Glomerular visceral epithelial cell (primary cell): ENCODE measurements at regions not wholly inside any gene's neighbourhood (a gene's known extent, or its start where the extent isn't known, plus 50 kb on each side); places are given as distances from the start of the nearest gene placed in this dataset.
A peak's percentile ranks its signal among the peaks of the same experiment; 100 is the strongest.

Experiments
- DNase-seq: peaks from one replicate; pipeline ENCODE4 v3.0.0-alpha.2; 2016; ENCODE audit errors: extremely low spot score

DNA sequence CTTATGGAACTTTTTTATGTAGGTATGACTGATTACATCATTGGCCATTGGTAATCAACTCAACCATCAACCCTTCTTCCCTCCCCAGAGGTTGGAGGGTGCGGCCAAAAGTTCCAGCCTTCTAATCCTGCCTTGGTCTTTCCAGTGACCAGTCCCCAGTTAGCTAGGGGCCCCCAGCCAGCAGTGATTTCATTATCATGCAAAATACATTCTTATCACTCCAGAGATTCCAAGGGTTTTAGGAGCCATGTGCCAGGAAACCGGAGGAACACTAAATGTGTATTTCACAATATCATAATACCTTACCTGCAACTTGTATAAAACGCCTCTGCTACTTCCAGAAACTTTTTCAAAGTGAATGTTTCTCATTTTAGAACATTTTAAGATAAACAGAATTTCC, 181.5 kb upstream of the PELI2 start:
- no peak for DNase-seq

DNA sequence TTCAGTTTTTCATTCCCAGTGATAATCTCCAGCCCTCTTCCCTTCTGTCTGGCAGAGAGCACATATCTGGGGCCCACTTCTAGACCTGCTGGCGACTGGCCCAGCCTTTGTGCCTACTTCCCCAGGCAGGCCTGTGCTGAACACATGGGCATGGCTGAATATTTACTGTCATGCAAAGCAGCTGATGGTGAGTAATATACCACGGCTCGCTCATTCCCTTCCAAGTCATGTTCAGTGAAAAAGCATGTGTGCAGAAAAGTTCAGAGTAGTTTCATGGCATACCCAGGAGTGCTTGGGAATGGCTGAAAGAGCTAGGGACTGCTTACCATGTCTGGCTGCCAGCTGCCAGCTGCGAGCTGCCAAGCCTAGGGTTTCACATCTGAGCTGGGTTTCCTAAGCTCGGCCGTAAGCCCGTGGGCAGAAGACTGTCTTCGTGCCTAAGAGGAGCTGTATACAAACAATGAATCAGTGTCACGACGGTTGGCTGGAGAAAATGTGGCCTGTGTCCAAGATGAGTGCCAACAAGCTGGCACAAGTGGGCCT, 179.9 kb upstream of the PELI2 start:
- peak; percentile 60 for DNase-seq

DNA sequence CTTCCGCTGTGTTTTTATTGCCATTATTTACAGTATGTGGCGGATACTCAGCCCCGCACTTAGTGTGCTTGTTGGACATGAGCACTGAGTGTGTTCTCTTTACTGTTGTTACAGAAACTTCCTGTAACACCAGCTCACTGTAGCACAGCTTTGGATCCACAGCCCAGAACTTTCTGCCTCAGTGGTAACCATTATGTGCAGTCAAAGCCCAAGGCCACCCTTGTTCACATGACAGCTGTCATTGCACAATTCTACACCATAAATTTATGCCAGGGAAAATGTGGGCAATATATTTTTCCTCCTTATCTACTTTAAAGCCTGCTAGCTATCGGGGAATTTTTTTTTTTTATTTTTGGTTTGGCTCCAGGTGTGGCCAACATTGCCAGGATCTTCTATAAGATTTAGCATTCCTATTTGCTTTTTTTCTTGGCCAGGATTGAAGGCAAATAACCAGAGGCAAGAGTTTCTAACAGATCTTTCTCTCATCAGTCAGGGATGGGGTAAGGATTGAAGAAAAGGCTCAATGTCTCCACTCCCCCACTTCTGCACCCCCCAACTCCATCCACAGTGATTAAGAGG, 176.0 kb upstream of the PELI2 start:
- no peak for DNase-seq

GRCh38 chr14:55942826-55943225, 175.4 kb upstream of the PELI2 start:
- no peak for DNase-seq

GRCh38 chr14:55944757-55945156, 173.5 kb upstream of the PELI2 start:
- no peak for DNase-seq

- no peak for DNase-seq
Measured at GRCh38 chr14:55946231-55946630, 172.0 kb upstream of the PELI2 start.

GRCh38 chr14:55948399-55948798, 169.8 kb upstream of the PELI2 start:
- DNase-seq, result no peak

DNA sequence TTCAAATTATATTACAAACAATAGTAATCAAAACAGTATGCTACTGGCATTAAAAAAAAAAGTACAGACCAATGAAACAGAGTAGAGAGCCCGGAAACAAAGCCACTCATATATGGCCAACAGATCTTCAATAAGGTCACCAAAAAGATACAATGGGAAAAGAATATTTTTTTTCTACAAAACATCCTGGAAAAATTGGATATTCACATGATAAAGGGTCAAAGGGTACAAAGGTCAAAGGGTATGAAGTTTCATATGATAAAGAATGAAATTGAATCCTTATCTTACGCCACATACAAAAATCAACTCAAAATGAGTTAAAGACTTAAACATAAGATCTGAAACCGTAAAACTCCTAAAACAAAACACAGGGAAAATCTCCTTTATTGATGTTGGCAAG, 168.5 kb upstream of the PELI2 start:
- no peak for DNase-seq

DNA sequence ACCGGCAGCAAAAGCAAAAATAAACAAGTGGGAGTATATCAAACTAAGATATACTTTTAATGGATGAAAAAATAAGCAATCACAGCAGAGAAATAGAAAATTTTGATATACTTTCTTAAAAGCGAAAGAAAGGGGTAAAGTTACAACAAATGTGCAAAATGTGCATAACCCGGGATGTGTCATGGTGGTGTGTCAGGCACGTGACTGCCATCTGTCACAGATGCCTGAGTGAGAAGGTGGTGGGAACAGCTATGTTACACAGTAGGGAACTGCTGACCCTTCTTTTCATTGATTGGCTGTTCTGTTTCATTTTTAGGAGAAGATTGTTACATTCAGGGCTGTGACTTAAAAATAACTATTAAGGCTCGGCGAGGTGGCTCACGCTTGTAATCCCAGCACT, 168.1 kb upstream of the PELI2 start:
- DNase-seq, result no peak

DNA sequence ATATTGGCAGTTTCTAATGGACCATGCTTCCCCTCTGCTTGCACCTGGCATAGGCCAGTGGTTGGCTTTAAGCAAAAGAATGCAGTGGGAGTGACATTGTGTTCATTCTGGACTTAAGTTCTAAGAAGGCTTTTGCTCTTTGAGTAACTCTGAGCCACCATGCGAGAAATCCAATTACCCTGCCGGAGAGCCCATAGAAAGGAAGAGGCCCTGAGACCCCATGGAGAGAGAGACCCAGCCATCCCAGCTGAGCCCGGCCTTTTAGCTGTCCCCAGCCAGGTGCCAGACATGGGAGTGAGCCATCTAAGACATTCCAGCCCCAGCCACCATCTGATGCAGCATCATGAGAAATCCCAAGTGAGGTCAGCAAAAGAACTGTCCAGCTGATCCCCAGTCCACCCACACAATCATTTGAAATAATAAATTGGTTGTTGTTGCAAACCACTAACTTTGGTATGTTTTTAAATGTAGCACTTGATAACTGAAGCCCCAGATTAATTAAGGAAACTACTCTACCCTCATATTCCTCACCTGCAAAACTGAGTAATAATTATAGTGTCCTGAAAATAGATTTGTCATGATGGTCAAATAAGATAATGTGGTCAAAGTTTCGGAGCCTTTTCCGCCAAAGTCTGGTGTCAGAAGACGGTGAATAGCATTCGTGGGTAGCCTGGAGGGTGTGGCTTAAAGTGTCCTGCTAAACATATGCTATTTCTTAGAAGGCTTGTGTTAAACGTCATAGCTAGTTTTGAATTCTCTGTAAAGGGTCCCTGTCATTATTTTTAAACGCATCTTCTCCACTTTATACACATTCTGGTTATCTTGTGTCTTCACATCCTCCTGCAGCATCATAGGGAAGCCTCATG, 166.6 kb upstream of the PELI2 start:
- no peak for DNase-seq

GRCh38 chr14:55954108-55954507, 164.1 kb upstream of the PELI2 start:
- DNase-seq, result no peak

DNA sequence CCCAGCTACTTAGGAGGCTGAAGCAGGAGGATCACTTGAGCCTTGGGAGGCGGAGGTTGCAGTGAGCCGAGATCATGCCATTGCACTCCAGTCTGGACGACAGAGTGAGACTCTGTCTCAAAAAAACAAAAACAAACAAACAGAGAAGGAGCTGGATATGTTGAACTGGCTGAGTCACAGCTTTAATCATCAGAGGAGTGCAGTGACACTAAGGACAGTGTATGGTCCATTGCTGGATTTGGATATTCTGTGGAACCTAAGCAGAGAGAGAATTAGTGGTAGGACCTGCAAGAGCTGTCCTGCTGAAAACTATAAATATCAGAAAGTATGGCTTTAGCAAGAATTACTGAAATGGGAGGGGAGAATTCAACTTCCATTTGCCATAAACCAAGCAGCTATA, 163.0 kb upstream of the PELI2 start:
- no peak for DNase-seq

DNA sequence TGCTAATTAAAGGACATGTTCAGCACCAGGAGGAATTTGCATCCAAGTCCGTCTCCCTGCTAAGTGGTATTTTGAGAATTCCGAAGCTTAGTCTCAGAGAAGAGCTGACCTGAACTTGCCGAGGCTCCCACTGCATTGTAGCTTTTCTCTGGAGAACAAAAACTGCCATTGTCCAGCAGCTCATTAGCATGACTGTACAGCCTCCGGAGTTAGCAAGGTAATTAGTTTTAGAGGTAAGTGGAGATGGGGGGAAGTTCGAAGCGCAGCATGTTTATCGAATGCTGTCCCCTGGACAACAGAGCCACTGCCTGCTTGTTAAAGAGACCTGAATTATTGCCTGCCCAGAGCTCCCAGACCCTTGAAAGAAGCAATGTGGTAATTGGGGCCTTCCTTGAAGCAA, 160.3 kb upstream of the PELI2 start:
- DNase-seq, result no peak

DNA sequence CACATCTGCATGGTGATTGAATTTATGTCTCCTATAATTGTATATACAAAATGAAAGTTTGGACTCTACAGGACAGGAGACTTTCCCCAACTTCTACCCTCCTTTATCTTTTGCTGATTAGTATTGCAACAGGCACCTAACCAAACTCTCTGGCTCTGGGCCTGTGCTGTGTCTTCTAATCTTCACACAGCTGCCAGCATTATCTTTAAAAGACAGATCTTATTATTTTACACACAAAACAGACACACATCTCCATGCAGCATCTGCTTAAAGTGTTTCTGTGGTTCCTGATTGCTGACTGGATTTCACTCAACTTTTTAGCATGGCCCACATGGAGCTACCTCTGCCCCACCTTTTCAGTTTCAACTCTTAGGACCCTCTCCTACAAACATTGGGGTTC, 154.9 kb upstream of the PELI2 start:
- no peak for DNase-seq

DNA sequence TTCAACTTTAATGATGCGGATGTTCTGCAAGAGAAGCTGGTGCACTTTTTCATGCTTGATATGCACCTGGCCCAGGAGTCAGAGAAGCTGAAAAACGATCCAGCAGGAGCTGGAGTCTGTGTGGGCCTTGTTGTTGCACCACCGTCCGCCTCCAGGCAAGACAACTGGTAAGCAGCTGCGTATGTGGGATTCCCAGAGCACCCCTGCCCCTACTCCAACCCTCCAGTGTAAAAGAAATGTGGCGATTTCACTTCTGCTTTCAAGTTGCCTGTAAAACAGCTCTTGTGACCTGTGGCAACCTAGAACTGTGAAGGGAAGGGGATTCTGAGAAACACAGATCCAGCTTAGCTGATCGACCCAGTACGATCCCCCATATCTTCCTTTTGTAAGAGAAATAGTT, 154.1 kb upstream of the PELI2 start:
- DNase-seq, result no peak

GRCh38 chr14:55964821-55965220, 153.4 kb upstream of the PELI2 start:
- DNase-seq, result no peak

DNA sequence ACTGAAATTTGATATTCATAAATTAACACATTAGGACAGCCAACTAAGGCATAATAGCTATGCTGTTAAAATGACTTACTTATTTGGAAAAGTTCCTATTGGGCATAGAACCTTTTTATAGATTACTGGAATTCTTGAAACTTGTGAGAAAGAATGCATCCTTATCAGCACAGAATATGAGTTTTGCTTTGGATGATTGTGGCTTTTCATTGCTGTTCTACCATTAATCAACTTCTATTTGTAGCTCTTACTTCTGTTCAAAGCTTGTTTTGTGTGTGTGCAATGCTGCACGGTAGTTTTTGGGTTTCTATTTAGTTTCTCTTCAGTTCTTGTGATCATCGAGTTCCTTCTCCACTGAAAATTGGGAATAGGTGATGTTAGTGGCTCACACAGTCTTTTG, 152.4 kb upstream of the PELI2 start:
- no peak for DNase-seq

GRCh38 chr14:55968741-55969140, 149.5 kb upstream of the PELI2 start:
- DNase-seq, result no peak

DNA sequence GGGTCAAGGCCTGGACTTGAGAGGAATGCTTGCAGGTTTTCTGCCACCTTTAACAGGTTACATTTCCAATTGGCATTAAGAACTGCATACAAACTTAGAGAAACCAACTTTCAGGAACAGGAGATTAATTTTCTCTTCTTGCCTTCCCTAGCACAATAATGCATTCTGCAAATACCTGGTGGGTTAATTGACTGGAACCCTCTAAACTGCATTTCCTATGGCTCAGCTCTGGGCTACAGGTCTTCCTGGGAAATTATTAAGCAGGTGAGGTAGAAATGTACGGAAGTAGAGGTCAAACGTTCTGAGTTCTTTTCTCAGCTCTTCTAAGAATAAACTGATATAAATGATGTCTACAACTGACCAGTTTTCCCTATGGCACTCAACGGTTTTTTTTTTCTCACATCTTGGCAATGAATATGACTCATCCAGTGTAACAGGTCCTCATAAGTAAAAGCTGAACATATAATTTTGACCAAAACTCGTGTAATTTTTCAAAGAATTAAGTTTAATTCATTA, 144.9 kb upstream of the PELI2 start:
- DNase-seq, result no peak

- DNase-seq, result no peak
Measured at GRCh38 chr14:55973911-55974630, 144.1 kb upstream of the PELI2 start.

DNA sequence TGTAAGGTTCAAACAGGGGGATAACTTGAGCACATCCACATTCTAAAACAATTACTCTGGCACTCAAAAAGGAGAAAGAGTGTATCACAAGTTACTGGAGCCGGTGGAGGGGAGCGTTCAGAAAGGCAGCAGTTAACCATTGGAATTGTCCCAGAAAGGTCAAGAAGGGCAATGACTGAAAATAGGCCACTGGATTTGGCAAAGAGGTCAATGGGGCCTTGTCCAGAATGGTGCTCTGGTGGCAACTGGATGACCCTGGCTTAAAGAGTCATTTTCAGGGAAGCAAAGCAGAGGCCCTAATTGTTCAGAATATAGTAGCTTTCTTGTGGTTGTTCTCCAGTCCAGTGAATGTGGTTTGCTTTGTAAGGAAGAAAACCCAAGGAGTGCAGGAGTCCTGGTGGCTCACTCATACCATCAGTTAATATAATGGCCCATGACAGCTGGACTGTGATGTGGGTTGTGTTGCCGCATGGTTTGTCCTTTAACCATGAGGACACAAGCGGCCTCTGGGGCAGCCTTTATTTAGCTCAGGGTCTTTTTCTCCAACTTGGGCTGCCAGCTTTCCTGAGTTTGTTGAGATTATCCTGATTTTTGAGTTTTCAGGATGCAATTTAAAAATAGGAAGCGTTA, 142.8 kb upstream of the PELI2 start:
- peak; percentile 21 for DNase-seq

GRCh38 chr14:55976219-55976618, 142.0 kb upstream of the PELI2 start:
- DNase-seq, result no peak
